ENCODE measurements at regions not wholly inside any gene's neighbourhood (a gene's known extent, or its start where the extent isn't known, plus 50 kb on each side); places are given as distances from the start of the nearest gene placed in this dataset.
A peak's percentile ranks its signal among the peaks of the same experiment; 100 is the strongest.

DNA sequence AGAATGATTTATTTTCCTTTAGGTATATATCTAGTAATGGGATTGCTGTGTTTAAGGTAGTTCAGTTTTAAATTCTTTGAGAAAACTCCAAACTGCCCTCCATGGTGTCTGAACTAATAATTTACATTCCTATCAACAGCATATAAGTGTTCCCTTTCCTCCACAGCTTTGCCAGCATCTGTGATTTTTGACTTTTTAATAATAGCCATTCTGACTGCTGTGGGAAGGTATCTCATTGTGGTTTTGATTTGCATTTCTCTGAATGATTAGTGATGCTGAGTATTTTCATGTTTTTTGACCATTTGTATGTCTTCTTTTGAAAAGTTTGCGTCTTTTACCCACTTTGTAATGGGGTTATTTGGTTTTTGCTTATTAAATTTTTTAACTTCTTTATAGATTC is 571.6 kb upstream of the CCDC54 start:
- DNase-seq = no peak

DNA sequence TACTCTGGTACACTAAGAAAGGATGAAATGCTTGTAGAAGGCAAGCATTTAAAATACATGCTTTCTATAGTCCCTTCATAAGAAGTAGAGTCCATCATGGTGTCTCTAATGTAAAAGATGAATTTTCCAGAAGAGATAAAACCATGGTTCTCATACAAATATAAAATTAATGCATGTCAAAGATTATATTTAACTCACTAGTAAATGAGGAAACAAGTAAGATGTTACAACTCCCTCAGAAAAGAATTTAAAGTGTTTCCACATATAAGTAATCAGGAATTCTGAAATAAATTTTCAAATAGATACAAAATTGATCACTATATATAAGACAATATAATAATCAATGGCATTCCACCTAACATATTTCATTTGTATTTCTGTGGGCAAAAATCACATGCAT is 570.3 kb upstream of the CCDC54 start:
- no peak for DNase-seq

DNA sequence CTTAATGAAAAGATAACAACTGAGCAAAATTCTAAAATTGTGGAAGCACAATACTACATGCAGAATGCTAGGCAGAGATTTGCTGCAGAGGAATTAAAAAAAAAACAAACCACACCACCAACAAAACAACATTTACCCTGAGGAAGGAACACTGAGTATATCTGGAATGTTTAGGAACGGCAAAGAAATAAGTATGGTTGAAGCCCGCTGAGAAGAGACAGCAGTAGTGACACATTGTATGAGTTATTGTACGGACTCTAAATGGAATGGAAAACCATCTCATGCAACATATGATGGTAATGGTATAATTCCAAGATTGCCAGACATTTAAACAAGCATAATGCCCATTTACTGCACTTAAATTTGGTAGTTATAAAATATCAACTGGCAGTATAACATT is 568.2 kb upstream of the CCDC54 start:
- DNase-seq = no peak

DNA sequence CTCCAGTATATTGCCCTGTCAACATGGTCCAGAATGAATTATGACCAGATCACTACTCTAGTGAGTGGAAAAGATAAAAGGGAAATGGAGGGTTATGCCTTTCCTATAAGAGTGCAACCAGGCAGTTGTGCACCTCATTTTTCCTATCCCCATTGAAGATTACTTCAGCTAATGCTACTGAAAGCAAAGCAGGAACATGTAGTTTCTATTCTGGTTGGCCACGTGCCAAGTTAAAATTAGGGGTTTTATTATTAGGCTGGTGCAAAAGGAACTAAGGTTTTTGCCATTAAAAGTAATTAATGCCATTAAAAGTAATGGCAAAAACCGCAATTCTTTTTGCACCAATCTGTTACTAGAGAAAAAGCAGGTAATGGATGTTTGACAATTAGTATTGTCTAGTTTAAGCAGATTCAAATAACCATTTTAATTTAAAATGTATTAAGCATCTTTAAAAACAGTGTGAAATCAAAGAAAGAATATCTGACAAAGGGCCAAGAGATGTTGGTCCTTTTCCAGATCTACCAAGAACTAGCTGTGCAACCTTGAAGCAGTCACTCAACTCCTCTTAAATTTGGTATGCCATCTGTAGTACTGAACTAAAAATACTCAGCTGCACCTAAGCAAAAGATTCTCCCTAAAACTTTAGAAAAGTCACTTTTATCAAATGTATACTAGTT is 567.5 kb upstream of the CCDC54 start:
- DNase-seq = peak; percentile 54

DNA sequence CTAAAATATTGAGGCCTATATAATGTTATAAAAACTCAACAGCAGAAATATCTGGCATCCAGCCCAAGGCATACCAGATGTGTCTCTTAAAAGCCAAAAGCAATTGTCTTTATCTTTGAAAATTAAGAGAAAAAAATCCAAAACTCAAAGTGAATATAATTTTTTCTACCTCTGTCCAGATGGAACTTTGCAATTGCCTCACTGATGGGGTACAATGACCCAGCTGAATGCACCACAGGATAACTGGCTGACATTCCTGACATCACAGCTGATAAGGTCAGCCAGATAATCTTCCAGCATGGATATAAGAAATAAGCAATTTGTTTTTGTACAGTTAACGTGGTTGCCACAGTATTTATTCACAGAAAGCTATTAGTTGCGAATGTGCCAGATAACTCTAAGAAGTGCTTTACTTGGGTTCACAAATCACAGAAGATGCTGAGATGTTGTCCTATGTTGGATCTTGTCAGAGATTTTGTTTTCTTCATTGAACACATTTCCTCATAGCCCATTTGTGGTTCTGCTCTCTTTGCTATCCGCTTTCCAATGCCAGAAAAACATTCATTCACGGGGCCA is 566.9 kb upstream of the CCDC54 start:
- DNase-seq = no peak

DNA sequence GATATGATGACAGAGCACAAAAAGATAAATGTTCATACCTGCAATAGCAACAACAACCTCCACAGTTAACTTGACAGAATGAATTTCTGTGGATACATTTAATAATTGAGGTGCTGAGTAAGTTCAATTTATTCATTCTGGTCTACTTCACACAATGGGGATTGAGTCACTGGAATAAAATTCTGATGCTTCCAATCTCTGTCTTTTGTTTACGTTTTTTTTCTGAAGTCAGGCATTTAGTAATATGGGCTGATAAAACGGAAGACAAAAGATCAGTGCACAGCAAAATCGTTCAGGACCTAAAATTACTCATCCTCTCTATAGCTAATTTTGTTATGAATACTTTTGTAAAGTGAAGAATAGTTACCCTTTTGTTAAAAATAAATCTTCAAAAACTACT is 565.9 kb upstream of the CCDC54 start:
- no peak for DNase-seq

DNA sequence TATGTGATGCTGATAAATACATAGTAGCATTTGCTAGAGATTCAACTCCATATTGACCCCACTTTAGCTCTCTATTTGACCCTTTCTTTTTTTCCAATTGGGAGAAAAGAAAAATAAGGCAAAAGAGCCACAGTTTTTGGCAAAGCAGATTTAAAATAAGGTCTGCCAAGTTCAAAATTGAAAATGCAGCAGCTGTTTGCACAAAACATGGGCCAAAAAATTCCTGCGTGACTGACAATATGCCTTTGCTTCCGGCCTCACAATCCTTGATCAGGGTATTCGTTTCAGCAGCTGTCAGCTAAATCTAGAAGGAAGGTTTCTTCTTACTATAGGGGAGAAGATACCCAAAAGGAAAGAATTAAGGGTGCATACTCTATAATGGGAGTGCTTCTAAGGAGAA is 563.5 kb upstream of the CCDC54 start:
- DNase-seq = no peak

DNA sequence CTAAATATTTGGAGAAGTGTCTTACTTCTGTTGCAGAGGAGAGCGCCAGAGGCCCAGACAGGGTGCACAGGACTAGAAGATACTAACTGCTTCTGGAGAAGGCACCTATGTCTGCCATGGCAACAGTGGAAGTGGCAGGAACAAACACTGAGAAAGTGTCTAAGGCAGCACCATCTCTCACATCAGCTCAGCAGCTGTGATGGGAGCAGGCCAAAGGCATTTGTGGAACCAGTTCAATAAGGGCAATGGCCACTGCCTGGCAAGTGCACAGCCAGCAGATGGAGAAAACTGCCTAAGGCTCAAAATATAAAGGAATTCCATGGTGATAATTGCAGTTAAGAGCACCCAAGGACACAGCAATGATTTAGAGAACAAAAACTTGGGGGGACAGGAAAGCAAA is 563.0 kb upstream of the CCDC54 start:
- DNase-seq = no peak

DNA sequence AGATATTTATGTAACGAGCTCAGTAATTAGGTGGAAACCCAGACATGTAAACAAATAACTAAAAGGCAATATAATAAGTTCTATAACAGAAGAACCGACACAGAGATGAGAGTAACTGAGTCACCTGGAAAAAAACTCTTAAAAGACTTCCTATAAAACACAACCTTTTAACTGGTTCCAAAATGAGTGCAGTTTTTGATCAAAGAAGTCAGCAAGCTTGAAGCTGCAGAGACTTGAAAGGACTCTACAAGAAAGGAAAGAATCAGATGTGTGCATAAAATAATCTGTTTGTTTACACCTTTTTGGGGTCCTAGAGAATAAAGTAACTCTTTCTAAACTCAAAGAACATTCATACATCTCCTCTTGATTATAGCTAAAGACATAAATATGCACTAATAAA is 560.4 kb upstream of the CCDC54 start:
- DNase-seq = no peak

DNA sequence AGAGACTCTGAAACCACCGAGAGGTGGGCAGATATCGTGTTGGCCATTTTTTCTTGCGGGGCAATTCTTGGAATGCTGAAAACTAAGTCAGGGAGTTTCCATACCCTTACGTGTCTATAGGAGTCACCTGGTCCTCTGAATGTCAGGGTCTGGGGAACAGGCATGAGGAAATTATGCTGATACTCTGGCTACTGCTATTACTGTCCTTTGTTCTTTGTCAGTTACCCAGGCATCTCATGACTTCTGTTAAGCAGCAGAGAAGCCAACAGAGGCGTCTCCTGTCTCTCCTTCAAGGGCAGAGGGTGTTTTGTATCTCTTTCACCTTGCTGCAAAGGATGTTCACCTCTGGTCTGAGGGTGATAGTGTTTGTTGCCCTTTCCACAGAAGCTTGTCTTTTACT is 559.5 kb upstream of the CCDC54 start:
- no peak for DNase-seq

DNA sequence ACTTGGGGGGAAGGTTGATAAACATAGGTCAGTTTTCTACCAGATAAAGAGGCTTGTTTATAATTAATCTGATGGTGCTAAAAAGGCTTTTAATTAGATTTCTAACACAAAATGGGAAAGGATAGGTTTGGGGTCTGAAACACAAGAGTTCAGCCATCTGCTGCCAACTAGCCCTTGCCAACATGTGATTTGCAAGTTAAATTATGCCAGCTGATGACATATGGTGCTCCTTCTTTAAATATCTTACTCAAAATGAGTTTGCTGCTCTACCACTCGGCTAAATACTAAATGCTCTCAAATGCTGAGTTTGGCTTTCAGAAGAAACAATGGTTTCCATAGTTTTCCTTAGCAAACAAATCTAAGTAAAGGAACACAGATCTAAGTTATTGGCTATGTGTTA is 557.8 kb upstream of the CCDC54 start:
- DNase-seq = no peak

DNA sequence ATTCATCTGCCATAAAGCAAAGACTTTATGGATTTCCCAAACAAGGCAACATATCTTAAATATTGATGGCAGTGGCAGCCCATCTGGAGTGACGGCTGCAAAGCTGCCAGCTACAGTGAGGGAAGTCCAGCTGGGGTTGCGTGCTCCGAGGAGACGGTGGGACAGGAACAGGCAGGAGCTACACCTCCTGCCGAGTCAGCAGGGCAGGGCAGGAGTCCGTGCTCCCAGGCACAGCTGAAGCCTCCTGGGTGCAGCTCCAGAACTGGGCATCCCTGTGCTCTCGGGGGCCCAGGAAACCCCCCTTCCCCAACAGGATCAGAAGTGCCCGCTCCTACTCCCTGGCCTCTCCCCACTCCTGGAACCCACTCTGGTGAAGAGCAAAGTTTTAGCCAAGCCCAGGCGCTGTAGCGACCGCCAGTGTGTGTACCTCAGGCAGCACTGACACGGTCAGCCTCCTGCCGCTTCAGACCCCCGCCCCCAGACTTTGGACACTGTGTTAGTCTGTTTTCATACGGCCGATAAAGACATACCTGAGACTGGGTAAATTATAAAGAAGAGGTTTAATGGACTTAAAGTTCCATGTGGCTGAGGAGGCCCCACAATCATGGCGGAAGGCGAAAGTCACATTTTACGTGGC is 556.4 kb upstream of the CCDC54 start:
- no peak for DNase-seq

DNA sequence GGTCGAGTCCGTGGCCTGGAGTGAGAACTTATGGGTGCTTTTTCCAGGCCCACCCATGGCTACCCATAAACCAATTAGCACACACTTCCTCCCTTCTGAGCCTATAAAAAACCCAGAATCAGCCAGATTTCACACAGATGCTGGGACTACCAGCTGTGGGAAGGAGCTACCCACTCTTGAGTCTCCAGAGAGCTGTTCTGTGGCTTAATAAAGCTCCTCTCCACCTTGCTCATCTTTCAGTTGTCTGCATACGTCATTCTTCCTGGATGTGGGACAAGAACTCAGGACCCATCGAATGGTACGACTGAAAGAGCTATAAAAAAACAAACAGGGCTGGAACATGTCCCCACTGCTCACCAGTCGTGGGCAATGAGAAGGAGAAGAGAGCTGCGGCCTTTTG is 555.4 kb upstream of the CCDC54 start:
- DNase-seq = no peak

DNA sequence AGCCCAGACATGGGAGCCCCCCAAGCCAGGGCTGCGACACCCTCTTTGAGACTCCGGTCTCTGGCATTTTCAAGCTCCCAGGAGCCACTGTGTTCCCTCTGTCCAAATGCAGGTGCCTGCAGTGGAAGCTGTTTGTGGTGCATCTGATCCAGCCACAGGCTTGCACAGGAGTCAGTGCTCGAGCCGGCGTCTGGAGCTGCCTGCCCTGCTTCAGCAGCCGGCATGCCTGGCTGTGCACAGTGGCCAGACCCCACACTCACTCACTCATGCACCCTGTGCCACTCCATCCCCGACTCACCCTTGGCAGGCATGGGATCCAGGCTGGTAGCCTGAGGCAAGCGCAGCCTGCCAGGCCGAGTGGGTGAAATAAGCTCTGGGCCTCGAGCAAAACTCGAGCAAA is 555.0 kb upstream of the CCDC54 start:
- no peak for DNase-seq

DNA sequence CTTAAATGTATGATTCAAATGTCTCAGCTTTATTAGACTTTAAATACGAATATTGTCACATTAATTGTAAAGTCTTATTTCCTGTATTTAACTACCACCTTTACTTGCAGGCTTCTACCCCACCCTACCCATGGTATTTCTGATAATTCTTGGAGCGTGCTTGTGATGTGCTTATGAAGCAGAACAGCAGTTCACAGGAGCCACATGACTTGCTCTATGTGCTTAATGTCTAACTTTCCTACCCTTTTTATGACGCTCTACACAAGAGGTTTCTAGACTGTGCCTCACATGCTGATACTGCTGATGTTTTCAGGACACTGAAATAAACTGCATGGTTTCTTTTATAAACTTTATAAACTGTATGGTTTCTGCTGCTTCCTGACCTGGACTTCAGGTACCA is 553.5 kb upstream of the CCDC54 start:
- DNase-seq = no peak

DNA sequence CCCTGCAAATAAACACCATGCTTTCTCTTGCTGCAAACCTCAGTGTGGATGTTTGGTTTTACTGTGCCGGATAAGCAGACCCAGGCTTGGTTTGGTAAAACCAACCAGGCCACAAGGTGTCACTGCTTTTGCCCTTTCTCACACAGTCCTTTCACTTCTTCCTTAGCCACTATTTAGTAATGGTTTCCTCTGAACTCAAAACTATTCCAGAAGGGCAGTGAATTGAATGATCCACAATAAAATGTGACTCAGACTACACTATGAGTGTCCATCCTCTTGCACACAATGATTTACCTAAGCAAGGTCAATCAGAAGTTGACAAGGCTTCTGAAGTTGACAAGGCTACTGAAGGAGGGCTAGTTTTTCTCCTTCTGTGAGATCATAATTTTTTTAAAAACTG is 552.4 kb upstream of the CCDC54 start:
- no peak for DNase-seq

DNA sequence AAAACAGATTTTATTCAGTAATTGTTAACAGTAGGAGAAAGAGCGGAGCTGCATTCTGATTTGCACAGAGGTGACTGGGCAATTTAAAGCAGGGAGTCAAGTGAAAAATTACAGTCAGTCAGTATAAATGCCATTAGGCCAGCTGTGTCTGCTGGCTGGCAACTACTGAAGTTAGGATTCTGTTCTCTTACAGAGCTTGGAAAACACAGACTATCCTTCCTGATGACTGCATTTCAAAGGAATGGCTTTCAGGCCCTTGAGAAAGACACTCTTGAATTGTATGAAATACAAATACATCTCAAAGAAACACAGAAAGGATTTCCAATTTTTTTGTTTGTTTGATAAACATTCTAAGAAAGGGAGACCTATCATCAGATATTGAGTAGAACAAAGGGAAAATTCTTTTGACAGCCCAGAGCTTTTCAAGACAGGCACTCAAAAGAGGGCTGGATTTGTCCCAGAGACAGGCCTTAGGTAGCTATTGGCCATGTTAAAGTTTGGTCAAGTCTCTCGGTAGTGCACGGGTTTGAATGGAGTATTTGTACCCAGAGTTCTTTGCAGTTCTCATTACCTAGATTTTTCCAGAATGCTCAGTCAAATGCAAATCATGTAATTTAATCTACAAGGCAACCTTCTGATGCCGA is 551.2 kb upstream of the CCDC54 start:
- no peak for DNase-seq

DNA sequence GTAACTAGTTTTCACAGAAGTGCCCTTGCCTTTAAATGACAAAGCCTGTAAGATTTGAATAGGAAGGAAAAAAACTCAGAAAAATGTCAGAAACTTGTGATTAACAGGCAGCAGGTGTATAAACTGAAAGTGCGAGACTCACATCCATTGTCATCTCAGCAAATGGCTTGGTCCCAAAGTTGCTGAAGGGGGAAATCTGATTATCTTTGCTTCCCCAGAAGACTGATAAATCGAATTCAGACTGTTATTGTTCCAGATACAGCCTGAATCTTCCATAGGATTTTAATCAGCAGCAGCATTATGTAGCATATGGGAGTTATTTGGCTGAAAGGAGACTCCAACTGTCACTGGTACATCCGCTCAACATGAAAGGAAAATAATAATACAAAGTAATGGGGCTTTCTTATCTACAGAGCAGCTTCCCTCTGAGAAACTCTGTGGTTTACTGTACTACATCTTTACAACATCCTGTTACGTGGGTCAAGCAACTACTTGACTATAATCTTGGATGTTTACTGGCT is 550.4 kb upstream of the CCDC54 start:
- no peak for DNase-seq

DNA sequence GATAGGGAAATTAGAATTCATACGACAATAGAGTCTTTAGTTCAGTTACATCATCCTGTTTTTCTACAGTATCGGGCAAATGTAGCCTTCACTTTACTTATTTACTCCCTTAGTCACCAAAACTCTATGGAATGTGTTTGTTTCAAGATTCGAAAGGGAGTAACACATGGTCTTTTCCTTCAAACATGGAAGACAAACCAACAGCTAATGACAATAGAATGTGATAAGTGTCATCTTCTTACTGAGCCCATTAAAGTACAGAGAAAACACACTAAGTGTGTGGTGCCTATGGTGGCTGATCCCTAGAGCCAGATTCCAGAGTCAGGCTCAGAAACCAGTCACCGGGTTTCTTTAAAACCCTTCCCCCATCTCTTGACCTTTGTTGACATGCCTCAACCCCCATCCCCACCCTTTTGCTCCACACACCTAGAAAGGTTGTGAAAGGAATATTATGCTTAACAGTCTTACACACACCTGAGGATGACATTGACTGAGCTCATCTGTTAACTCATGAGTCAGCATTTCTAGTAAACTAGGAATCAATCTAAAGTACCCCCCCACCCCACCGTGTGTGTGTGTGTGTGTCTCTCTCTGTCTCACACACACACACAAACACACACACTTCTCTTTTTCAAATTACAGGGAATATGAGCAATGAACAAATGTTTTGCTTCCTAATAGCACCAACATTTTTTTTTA is 549.6 kb upstream of the CCDC54 start:
- no peak for DNase-seq

DNA sequence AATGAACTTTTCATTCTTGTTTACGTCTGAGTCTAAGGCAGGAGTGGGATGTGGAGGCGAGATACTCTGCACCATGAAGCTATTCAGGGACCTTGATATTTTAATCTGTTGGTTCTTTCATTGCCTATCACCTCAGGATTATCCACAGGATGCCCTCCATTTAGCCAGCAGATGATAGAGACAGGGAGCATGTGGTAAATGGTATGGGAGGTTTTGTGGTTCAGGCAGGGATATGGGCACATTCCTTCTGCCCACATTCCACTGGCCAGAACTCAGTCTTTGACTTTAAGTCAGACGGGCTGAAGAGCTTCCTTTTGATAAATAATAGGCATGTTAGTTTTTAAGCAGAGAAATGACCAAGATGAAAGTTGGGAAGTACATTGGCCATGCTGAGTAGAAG is 548.0 kb upstream of the CCDC54 start:
- no peak for DNase-seq

DNA sequence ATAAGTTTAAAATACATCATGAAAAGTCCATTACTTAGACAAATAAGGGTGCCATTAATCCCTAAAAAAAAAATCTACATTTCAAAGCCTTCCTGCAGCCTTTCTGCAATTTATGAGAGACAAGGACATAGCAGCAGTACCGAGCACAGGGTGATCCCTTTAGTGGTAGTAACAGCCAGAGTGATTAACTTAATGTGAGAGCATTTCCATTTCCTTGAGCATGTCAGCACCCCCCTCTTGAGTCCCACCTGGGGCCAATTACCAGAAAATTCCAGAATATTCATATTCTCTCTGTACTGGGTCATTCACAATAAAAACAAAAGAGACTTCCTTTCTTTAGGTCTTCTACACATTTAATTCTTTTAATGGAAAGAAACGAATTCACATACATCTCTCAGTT is 546.9 kb upstream of the CCDC54 start:
- no peak for DNase-seq

DNA sequence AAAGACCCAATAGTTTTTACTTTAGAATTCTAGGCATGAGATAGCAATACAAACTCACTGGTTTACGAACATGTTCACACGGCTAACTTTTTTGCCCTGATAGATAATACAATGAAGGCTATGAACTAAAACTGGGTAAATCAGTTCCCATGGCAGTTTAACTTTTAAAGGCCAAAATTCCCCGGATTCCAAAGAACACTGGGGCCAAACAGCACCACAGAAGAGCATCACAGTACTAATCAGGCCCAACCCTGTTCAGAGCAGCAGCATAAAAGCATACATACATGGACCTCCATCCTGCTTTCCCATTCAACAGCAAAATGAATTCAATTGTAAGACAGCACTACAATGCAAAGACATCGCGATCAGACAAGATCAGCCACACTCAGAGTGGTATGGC is 540.3 kb upstream of the CCDC54 start:
- DNase-seq = no peak

DNA sequence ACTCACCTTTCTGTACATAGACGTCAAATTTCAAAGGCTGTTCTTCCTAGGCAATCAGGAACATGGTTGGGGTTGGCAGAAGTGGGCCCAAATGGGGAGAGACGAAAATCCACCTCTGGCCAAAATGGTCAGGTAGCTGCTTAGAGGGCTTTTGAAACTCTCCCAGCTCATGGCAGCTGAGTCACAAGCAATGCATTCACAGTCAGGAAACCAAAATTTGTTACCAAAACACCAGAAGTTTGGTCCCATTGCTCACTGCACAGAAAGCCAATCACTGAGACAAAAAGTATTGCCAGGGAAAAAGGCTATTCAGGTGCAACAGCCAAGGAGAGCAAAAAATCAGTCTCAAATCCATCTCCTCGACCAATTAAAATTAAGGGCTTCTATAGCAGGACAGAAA is 539.6 kb upstream of the CCDC54 start:
- no peak for DNase-seq
